Loucy (cell line): ENCODE measurements at regions not wholly inside any gene's neighbourhood (a gene's known extent, or its start where the extent isn't known, plus 50 kb on each side); places are given as distances from the start of the nearest gene placed in this dataset.

Experiments
- H2AFZ ChIP-seq: fragments of 200-600 bp; sonication (generic); 2 replicates; pipeline ENCODE4 v1.6.0; 2016; ENCODE audit warnings: antibody characterized with exemption, mild to moderate bottlenecking, low read length, moderate library complexity
- H3F3A ChIP-seq: fragments of 200-600 bp; 2 replicates; pipeline ENCODE4 v1.6.0; 2016; ENCODE audit warnings: antibody characterized with exemption, low read depth, mild to moderate bottlenecking
- H3K27me3 ChIP-seq: fragments of 200-600 bp; sonication (generic); 2 replicates; pipeline ENCODE4 v1.6.1; 2014; ENCODE audit warnings: low read length, mild to moderate bottlenecking; ENCODE audit not compliant: insufficient read depth, poor library complexity, severe bottlenecking
- H3K36me3 ChIP-seq: fragments of 200-600 bp; sonication (generic); 2 replicates; pipeline ENCODE4 v1.6.1; 2016; ENCODE audit warnings: low read length; ENCODE audit not compliant: insufficient read depth
- H3K4me1 ChIP-seq: fragments of 200-600 bp; sonication (generic); 2 replicates; pipeline ENCODE4 v1.5.1; 2014; ENCODE audit warnings: low read length, mild to moderate bottlenecking; ENCODE audit not compliant: insufficient read depth, poor library complexity, severe bottlenecking
- H3K4me2 ChIP-seq: fragments of 200-600 bp; sonication (generic); 2 replicates; pipeline ENCODE4 v1.6.0; 2014; ENCODE audit warnings: antibody characterized with exemption, low read length, low read depth, mild to moderate bottlenecking; ENCODE audit not compliant: poor library complexity, severe bottlenecking
- H3K4me3 ChIP-seq: fragments of 200-600 bp; sonication (generic); 2 replicates; pipeline ENCODE4 v1.5.1; 2014; ENCODE audit warnings: low read length, mild to moderate bottlenecking, mixed read lengths; ENCODE audit not compliant: poor library complexity, severe bottlenecking
- H3K79me2 ChIP-seq: fragments of 200-600 bp; sonication (generic); 2 replicates; pipeline ENCODE4 v1.6.1; 2014; ENCODE audit warnings: low read length; ENCODE audit not compliant: insufficient read depth
- H3K9ac ChIP-seq: fragments of 200-600 bp; sonication (generic); 2 replicates; pipeline ENCODE4 v1.6.0; 2014; ENCODE audit warnings: mild to moderate bottlenecking, low read depth, low read length, moderate library complexity; ENCODE audit not compliant: poor library complexity, severe bottlenecking
- H3K9me2 ChIP-seq: fragments of 200-600 bp; sonication (generic); replicated peaks from 2 replicates; pipeline ENCODE4 v1.6.1; 2016; ENCODE audit warnings: low read depth, low read length, mixed read lengths
- H3K9me3 ChIP-seq: fragments of 200-600 bp; sonication (generic); 2 replicates; pipeline ENCODE4 v1.6.1; 2014; ENCODE audit warnings: mild to moderate bottlenecking, antibody characterized with exemption, low read length, low read depth; ENCODE audit not compliant: insufficient read depth
- H4K20me1 ChIP-seq: fragments of 200-600 bp; sonication (generic); 2 replicates; pipeline ENCODE4 v1.6.0; 2014; ENCODE audit warnings: antibody characterized with exemption, low read length, mild to moderate bottlenecking; ENCODE audit not compliant: insufficient read depth, poor library complexity, severe bottlenecking
- EZH2phosphoT487 ChIP-seq: fragments of 200-600 bp; IDR thresholded peaks from 2 replicates; pipeline ENCODE4 v1.6.1; 2018; ENCODE audit warnings: antibody characterized with exemption, mild to moderate bottlenecking, moderate library complexity, borderline replicate concordance
- TF ChIP-seq, protein P1 (sequence below): fragments of 200-600 bp; sonication (generic); conservative IDR thresholded peaks from 2 replicates; pipeline ENCODE4 v1.5.1; 2014; ENCODE audit warnings: mild to moderate bottlenecking, antibody characterized with exemption, low read length

DNA sequence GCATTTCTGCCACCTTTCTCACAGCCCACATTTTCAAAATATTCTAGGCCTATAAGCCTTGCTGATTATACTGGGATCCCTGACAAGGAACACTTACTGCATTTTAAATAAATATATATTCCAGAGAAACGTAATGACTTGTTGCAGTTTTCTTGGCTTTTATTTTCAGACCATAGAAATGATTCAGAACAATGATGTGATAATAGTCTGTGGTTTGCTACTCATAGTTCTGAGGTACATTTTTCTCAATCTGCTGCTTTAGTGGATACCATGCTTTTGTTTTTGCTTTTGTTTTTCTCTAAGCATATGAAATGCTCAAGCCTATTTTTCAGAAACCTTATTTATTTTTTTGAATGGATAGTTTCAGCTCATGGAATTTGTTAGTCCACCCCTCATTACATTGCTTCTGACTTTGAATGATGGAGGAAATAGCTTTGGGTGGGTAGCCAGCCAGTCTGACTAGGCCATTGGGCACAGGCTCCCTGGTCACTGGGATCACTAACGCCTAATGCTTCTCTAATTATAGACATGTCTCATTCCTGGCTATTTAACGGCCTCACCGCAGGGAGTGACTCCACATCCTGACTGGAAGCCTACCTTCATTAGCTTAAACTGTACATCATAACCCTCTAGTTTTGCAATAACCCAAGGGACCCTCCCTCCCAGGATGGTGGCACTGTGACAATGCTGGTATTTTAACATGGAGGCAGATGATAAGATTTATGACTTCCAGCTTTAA is 66.1 kb downstream of the MBL2 start:
- TF ChIP-seq EZH2phosphoT487, result no peak
- TF ChIP-seq, protein P1, sequence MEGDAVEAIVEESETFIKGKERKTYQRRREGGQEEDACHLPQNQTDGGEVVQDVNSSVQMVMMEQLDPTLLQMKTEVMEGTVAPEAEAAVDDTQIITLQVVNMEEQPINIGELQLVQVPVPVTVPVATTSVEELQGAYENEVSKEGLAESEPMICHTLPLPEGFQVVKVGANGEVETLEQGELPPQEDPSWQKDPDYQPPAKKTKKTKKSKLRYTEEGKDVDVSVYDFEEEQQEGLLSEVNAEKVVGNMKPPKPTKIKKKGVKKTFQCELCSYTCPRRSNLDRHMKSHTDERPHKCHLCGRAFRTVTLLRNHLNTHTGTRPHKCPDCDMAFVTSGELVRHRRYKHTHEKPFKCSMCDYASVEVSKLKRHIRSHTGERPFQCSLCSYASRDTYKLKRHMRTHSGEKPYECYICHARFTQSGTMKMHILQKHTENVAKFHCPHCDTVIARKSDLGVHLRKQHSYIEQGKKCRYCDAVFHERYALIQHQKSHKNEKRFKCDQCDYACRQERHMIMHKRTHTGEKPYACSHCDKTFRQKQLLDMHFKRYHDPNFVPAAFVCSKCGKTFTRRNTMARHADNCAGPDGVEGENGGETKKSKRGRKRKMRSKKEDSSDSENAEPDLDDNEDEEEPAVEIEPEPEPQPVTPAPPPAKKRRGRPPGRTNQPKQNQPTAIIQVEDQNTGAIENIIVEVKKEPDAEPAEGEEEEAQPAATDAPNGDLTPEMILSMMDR, result no peak
- H3K36me3 ChIP-seq, result no peaks in the 10 kb centered on the region
- no peak overlapping the region for H2AFZ ChIP-seq
- H3K27me3 ChIP-seq, result no peaks in the 10 kb centered on the region
- H3K4me1 ChIP-seq, result no peaks in the 10 kb centered on the region
- no peak overlapping the region for H3K9ac ChIP-seq
- no peaks in the 10 kb centered on the region for H3K9me3 ChIP-seq
- H4K20me1 ChIP-seq, result no peaks in the 10 kb centered on the region
- H3F3A ChIP-seq, result no peaks in the 10 kb centered on the region
- no peak overlapping the region for H3K4me2 ChIP-seq
- no peak overlapping the region for H3K4me3 ChIP-seq
- H3K9me2 ChIP-seq, result no peaks in the 10 kb centered on the region
- no peaks in the 10 kb centered on the region for H3K79me2 ChIP-seq
